Suppressor macrophage (primary cell): ENCODE measurements at regions not wholly inside any gene's neighbourhood (a gene's known extent, or its start where the extent isn't known, plus 50 kb on each side); places are given as distances from the start of the nearest gene placed in this dataset.
A peak's percentile ranks its signal among the peaks of the same experiment; 100 is the strongest.

ENCODE experiments used
- DNase-seq, 4 experiments: peaks; one replicate each; pipeline ENCODE4 v3.0.0-alpha.2; 2020 to 2022

- no peak for DNase-seq
These were observed 894.0 kb downstream of the DCDC2C start for GRCh38 chr2:4597400-4597799.

- no peak for DNase-seq
These were observed 901.4 kb downstream of the DCDC2C start for GRCh38 chr2:4604767-4605166.

GRCh38 chr2:4618141-4618540 lies 914.8 kb downstream of the DCDC2C start:
- no peak for DNase-seq

GRCh38 chr2:4618630-4619228 lies 915.4 kb downstream of the DCDC2C start:
- DNase-seq, result no peak

- DNase-seq, result no peak
These were observed 925.7 kb downstream of the DCDC2C start for GRCh38 chr2:4628998-4629501.

GRCh38 chr2:4635289-4635688 lies 931.9 kb downstream of the DCDC2C start:
- DNase-seq, result no peak

- no peak for DNase-seq
These were observed 950.6 kb downstream of the DCDC2C start for GRCh38 chr2:4653991-4654390.

- no peak for DNase-seq
These were observed 953.0 kb downstream of the DCDC2C start for GRCh38 chr2:4656326-4656725.

GRCh38 chr2:4662161-4662779 lies 958.9 kb downstream of the DCDC2C start:
- no peak for DNase-seq

GRCh38 chr2:4668381-4668780 lies 965.0 kb downstream of the DCDC2C start:
- no peak for DNase-seq

- DNase-seq, result no peak
These were observed 967.0 kb downstream of the DCDC2C start for GRCh38 chr2:4670331-4670730.

- DNase-seq, result peak in 1 of 4 experiments; percentile 3
These were observed 969.7 kb downstream of the DCDC2C start for GRCh38 chr2:4673025-4673489.

GRCh38 chr2:4674007-4674406 lies 970.6 kb downstream of the DCDC2C start:
- no peak for DNase-seq

- DNase-seq, result no peak
These were observed 971.9 kb downstream of the DCDC2C start for GRCh38 chr2:4675295-4675694.

- DNase-seq, result no peak
These were observed 975.6 kb downstream of the DCDC2C start for GRCh38 chr2:4678927-4679326.

GRCh38 chr2:4679391-4679790 lies 976.0 kb downstream of the DCDC2C start:
- DNase-seq, result no peak

GRCh38 chr2:4684921-4685320 lies 981.5 kb downstream of the DCDC2C start:
- DNase-seq, result no peak

- no peak for DNase-seq
These were observed 987.5 kb downstream of the DCDC2C start for GRCh38 chr2:4690913-4691312.

GRCh38 chr2:4693266-4693665 lies 989.9 kb downstream of the DCDC2C start:
- no peak for DNase-seq

GRCh38 chr2:4695281-4695861 lies 992.0 kb downstream of the DCDC2C start:
- DNase-seq, result no peak

- DNase-seq, result no peak
These were observed 977.1 kb upstream of the SOX11 start for GRCh38 chr2:4715065-4715464.

GRCh38 chr2:4718777-4719176 lies 973.4 kb upstream of the SOX11 start:
- DNase-seq, result no peak

GRCh38 chr2:4725618-4726017 lies 966.6 kb upstream of the SOX11 start:
- no peak for DNase-seq

GRCh38 chr2:4732560-4732959 lies 959.6 kb upstream of the SOX11 start:
- DNase-seq, result no peak
